SU-DHL-6 (cell line): ENCODE measurements at regions not wholly inside any gene's neighbourhood (a gene's known extent, or its start where the extent isn't known, plus 50 kb on each side); places are given as distances from the start of the nearest gene placed in this dataset.

ENCODE experiments used
- H2AFZ ChIP-seq: fragments of 200-600 bp; sonication (generic); 2 replicates; pipeline ENCODE4 v1.6.1; 2014; ENCODE audit warnings: low read depth, mild to moderate bottlenecking, moderate library complexity, mixed read lengths, antibody characterized with exemption, low read length; ENCODE audit not compliant: severe bottlenecking
- H3F3A ChIP-seq: fragments of 200-600 bp; shearing (Covaris generic); 2 replicates; pipeline ENCODE4 v1.6.0; 2016; ENCODE audit warnings: antibody characterized with exemption, mild to moderate bottlenecking; ENCODE audit not compliant: insufficient read depth
- H3K27ac ChIP-seq: fragments of 200-600 bp; sonication (generic); 2 replicates; pipeline ENCODE4 v1.5.1; 2016; ENCODE audit warnings: low read depth, mild to moderate bottlenecking, low read length, moderate library complexity, mixed read lengths
- H3K27me3 ChIP-seq: fragments of 200-600 bp; sonication (generic), shearing (Covaris generic); 2 replicates; pipeline ENCODE4 v1.6.0; 2014; ENCODE audit warnings: mild to moderate bottlenecking, low read length
- H3K36me3 ChIP-seq: fragments of 200-600 bp; sonication (generic); 2 replicates; pipeline ENCODE4 v1.6.1; 2014; ENCODE audit warnings: mild to moderate bottlenecking, low read length, mixed read lengths
- H3K4me2 ChIP-seq: fragments of 300-600, 200-600 bp; shearing (Covaris generic), sonication (generic); 2 replicates; pipeline ENCODE4 v1.6.0; 2014; ENCODE audit warnings: low read length, low read depth, mild to moderate bottlenecking; ENCODE audit not compliant: poor library complexity, severe bottlenecking
- H3K4me3 ChIP-seq: fragments of 200-600 bp; sonication (generic); 2 replicates; pipeline ENCODE4 v1.5.1; 2014; ENCODE audit warnings: antibody characterized with exemption, low read length, mild to moderate bottlenecking, mixed read lengths; ENCODE audit not compliant: insufficient read depth, poor library complexity, severe bottlenecking
- H3K79me2 ChIP-seq: fragments of 200-600 bp; sonication (generic); 2 replicates; pipeline ENCODE4 v1.6.1; 2014; ENCODE audit warnings: mild to moderate bottlenecking, low read length, moderate library complexity; ENCODE audit not compliant: insufficient read depth
- H3K9ac ChIP-seq: fragments of 200-600 bp; sonication (generic); 2 replicates; pipeline ENCODE4 v1.7.0; 2014; ENCODE audit warnings: mild to moderate bottlenecking, low read length
- H3K9me2 ChIP-seq: fragments of 200-600 bp; sonication (generic); replicated peaks from 2 replicates; pipeline ENCODE4 v1.6.1; 2014; ENCODE audit warnings: low read length; ENCODE audit not compliant: insufficient read depth
- H3K9me3 ChIP-seq: fragments of 200-600 bp; sonication (generic); 2 replicates; pipeline ENCODE4 v1.6.1; 2014; ENCODE audit warnings: low read length, mixed read lengths; ENCODE audit not compliant: insufficient read depth
- H4K20me1 ChIP-seq: fragments of 200-600 bp; sonication (generic); 2 replicates; pipeline ENCODE4 v1.6.1; 2014; ENCODE audit warnings: low read depth, mild to moderate bottlenecking, antibody characterized with exemption, low read length, moderate library complexity, mixed read lengths
- EZH2phosphoT487 ChIP-seq: fragments of 200-600 bp; sonication (generic), shearing (Covaris generic); conservative IDR thresholded peaks from 2 replicates; pipeline ENCODE4 v1.6.1; 2018; ENCODE audit warnings: mild to moderate bottlenecking, antibody characterized with exemption, low read length, moderate library complexity, mixed read lengths
- TF ChIP-seq, protein P1 (sequence below): fragments of 200-600 bp; sonication (generic); IDR thresholded peaks from one replicate; pipeline ENCODE4 v1.5.1; 2017; ENCODE audit warnings: antibody characterized with exemption, mild to moderate bottlenecking, low read length, moderate library complexity; ENCODE audit not compliant: insufficient read depth, poor library complexity, severe bottlenecking

DNA sequence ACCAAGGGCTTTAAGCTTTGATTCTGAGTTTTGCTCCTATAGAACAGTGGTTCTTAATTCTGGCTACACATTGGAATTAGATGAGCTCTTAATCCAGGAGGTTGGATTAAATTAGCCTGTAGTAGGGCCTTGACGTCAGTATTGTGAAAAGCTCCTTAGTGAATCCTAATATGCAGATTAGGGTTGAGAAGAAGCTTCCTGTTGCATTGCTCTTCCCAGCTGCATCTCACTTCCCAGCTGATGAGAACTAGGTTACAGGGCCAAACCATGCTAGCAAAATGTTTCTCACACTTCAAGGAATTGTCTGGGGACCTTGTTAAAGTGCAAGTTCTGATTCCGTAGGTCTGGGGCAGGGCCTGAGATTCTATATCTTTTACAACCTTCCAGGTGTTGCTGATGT, 300.0 kb downstream of the ZSWIM6 start:
- TF ChIP-seq, protein P1, sequence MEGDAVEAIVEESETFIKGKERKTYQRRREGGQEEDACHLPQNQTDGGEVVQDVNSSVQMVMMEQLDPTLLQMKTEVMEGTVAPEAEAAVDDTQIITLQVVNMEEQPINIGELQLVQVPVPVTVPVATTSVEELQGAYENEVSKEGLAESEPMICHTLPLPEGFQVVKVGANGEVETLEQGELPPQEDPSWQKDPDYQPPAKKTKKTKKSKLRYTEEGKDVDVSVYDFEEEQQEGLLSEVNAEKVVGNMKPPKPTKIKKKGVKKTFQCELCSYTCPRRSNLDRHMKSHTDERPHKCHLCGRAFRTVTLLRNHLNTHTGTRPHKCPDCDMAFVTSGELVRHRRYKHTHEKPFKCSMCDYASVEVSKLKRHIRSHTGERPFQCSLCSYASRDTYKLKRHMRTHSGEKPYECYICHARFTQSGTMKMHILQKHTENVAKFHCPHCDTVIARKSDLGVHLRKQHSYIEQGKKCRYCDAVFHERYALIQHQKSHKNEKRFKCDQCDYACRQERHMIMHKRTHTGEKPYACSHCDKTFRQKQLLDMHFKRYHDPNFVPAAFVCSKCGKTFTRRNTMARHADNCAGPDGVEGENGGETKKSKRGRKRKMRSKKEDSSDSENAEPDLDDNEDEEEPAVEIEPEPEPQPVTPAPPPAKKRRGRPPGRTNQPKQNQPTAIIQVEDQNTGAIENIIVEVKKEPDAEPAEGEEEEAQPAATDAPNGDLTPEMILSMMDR = no peak
- no peak for TF ChIP-seq EZH2phosphoT487
- no peak overlapping the region for H3K27ac ChIP-seq

DNA sequence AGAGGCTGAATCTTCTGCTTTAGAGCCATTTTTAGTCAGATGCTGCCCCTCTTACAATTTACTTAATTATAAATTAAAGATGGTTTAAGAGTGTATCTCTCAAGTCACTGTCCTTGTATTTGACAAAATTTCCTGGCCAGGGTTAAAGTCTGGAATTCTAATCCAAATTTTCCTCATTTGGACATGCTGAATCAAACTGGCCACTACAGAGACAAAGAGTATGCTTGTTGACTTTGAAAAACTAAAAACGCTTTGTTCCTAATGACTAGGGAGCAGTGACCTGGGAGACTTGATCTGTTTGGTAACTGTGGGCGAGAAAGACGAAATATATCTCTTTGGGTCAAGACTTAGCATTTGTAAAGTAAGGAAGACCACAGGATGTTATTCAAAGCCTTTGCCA, 303.2 kb downstream of the ZSWIM6 start:
- H3K27ac ChIP-seq = no peak overlapping the region
- H4K20me1 ChIP-seq = no peaks in the 10 kb centered on the region
- no peaks in the 10 kb centered on the region for H3K79me2 ChIP-seq
- TF ChIP-seq, protein P1 = no peak
- no peak for TF ChIP-seq EZH2phosphoT487
- no peak overlapping the region for H3K9ac ChIP-seq
- H3K27me3 ChIP-seq = 0 out of 2 replicates have a peak, but pooled peaks cover 2% of the 10 kb centered on the region
- H3K4me3 ChIP-seq = no peak overlapping the region
- H3K9me2 ChIP-seq = no peaks in the 10 kb centered on the region
- no peaks in the 10 kb centered on the region for H3K36me3 ChIP-seq
- no peak overlapping the region for H3K4me2 ChIP-seq
- H3F3A ChIP-seq = no peaks in the 10 kb centered on the region
- no peaks in the 10 kb centered on the region for H3K9me3 ChIP-seq
- no peak overlapping the region for H2AFZ ChIP-seq

More for the DNA sequence above, 300.0 kb downstream of the ZSWIM6 start:
- Histone ChIP-seq H4K20me1 (no peaks in the 10 kb centered on the region), H3K27me3 (0 out of 2 replicates have a peak, but pooled peaks cover 2% of the 10 kb centered on the region), H3K9me2 (no peaks in the 10 kb centered on the region), H2AFZ (no peak overlapping the region), H3K36me3 (no peaks in the 10 kb centered on the region), H3K9ac (no peak overlapping the region), H3K79me2 (no peaks in the 10 kb centered on the region), H3K4me3 (no peak overlapping the region), H3F3A (no peaks in the 10 kb centered on the region), H3K9me3 (no peaks in the 10 kb centered on the region), H3K4me2 (no peak overlapping the region)

DNA sequence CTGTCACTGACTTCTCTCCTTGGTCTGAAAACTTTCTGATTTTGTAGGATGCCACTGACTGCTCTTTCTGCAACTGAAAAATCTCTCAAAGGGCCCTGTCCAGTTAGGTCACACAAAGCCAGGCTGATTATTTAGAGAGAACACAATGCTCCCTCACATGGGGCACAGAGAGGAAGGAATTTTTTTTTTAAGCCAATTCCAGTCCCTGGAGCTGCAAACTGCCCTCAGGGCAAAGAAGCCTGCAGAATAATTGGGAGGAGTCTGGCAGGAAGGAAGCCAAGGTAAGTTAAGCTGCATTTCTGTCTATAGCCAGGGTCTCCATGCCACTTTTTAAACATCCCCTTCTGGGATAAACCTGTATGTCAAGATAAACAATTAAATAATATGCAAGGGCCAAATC, 305.5 kb downstream of the ZSWIM6 start:
- Histone ChIP-seq H3K9ac (no peak overlapping the region), H3K4me3 (no peak overlapping the region), H3K4me2 (no peak overlapping the region), H3K27me3 (0 out of 2 replicates have a peak, but pooled peaks cover 2% of the 10 kb centered on the region), H3K27ac (no peak overlapping the region), H3K9me3 (no peaks in the 10 kb centered on the region), H3F3A (no peaks in the 10 kb centered on the region), H4K20me1 (no peaks in the 10 kb centered on the region), H3K9me2 (no peaks in the 10 kb centered on the region), H2AFZ (no peak overlapping the region), H3K79me2 (no peaks in the 10 kb centered on the region), H3K36me3 (no peaks in the 10 kb centered on the region)
- TF ChIP-seq, protein P1 = no peak

DNA sequence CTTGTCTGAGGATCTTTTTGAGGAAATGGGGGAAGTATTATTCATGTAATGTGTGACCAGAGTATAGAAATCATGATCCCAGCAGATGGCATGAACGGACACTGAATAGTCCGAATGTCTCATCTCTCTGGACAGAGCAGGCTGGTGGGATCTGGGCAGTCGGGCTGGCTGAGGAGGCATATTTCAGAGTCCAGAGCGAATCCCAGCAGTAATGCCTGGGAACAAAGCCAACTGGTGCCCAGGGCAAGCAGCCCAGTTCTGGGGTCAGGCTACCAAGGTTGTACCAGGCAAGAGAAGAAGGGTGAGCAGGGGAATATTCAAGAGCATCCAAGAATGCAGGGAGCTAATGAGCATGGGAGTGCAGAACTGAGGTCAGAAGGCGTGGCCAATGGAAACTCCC, 306.4 kb downstream of the ZSWIM6 start:
- Histone ChIP-seq H3K9me2 (no peaks in the 10 kb centered on the region), H3K27ac (no peak overlapping the region), H3K9me3 (no peaks in the 10 kb centered on the region), H3F3A (no peaks in the 10 kb centered on the region), H4K20me1 (no peaks in the 10 kb centered on the region), H3K36me3 (no peaks in the 10 kb centered on the region), H3K9ac (no peak overlapping the region), H2AFZ (no peak overlapping the region), H3K79me2 (no peaks in the 10 kb centered on the region), H3K4me3 (no peak overlapping the region), H3K27me3 (0 out of 2 replicates have a peak, but pooled peaks cover 2% of the 10 kb centered on the region), H3K4me2 (no peak overlapping the region)
- TF ChIP-seq EZH2phosphoT487 = no peak
- TF ChIP-seq, protein P1 = no peak
